Activated B cell treated with CpG ODN at 0.5 μM for 24 hours (primary cell): ENCODE measurements at regions not wholly inside any gene's neighbourhood (a gene's known extent, or its start where the extent isn't known, plus 50 kb on each side); places are given as distances from the start of the nearest gene placed in this dataset.
A peak's percentile ranks its signal among the peaks of the same experiment; 100 is the strongest.

Experiments used
- ATAC-seq: fragments of 200-7000 bp; cut with Tn5 transposase; one replicate; pipeline ENCODE4 v1.10.0; 2021; ENCODE audit warnings: low read depth, mild to moderate bottlenecking, moderate library complexity
- CTCF ChIA-PET: fragments of 350-600 bp; sonication (Branson Sonifier 250); formaldehyde crosslinking; loops from one replicate; lab custom pipeline; 2021; ENCODE audit warnings: antibody characterized with exemption; lab: Charles Lee
- POLR2A ChIA-PET: fragments of 350-600 bp; sonication (Branson Sonifier 250); formaldehyde crosslinking; loops from one replicate; lab custom pipeline; 2021; ENCODE audit warnings: antibody characterized with exemption; lab: Charles Lee
- DNase-seq: peaks from one replicate; pipeline ENCODE4 v3.0.0; 2022
- H3K27ac Mint-ChIP-seq: one replicate; pipeline ENCODE4 v1.8.0; 2020; ENCODE audit warnings: mixed read lengths
- H3K27me3 Mint-ChIP-seq: one replicate; pipeline ENCODE4 v1.8.0; 2021; ENCODE audit warnings: mixed read lengths
- H3K36me3 Mint-ChIP-seq: one replicate; pipeline ENCODE4 v1.8.0; 2021; ENCODE audit warnings: low read depth, mixed read lengths
- H3K4me1 Mint-ChIP-seq: one replicate; pipeline ENCODE4 v1.8.0; 2021; ENCODE audit warnings: mixed read lengths
- H3K4me3 Mint-ChIP-seq: one replicate; pipeline ENCODE4 v1.8.0; 2020; ENCODE audit warnings: mild to moderate bottlenecking, mixed read lengths
- H3K9me3 Mint-ChIP-seq: one replicate; pipeline ENCODE4 v1.8.0; 2020; ENCODE audit warnings: mixed read lengths
- intact Hi-C: fragments of 100-400 bp; cut with micrococcal nuclease; formaldehyde crosslinking; loops from one replicate; pipeline ENCODE4 v1.15.1; 2024
- TF ChIP-seq, protein P1 (sequence below): fragments of 200-600 bp; IDR thresholded peaks from one replicate; pipeline ENCODE4 v1.8.0; 2022; ENCODE audit warnings: antibody characterized with exemption, mild to moderate bottlenecking

GRCh38 chr16:10308305-10309193, 77.3 kb upstream of the ATF7IP2 start:
- no peaks in the 10 kb centered on the region for H3K36me3 Mint-ChIP-seq
- CTCF ChIA-PET, result interaction anchor here (1.5 kb wide), 1 partner anchor 201 kb away, joined by 4 read pairs; no protein-coding TSS in a partner anchor
- ATAC-seq (no peak), DNase-seq (no peak)
- peaks cover 20% of the 10 kb centered on the region for H3K4me1 Mint-ChIP-seq
- H3K4me3 Mint-ChIP-seq, result no peak overlapping the region
- no peaks in the 10 kb centered on the region for H3K9me3 Mint-ChIP-seq
- H3K27ac Mint-ChIP-seq, result no peak overlapping the region
- intact Hi-C loops, result no loop called here
- TF ChIP-seq, protein P1, sequence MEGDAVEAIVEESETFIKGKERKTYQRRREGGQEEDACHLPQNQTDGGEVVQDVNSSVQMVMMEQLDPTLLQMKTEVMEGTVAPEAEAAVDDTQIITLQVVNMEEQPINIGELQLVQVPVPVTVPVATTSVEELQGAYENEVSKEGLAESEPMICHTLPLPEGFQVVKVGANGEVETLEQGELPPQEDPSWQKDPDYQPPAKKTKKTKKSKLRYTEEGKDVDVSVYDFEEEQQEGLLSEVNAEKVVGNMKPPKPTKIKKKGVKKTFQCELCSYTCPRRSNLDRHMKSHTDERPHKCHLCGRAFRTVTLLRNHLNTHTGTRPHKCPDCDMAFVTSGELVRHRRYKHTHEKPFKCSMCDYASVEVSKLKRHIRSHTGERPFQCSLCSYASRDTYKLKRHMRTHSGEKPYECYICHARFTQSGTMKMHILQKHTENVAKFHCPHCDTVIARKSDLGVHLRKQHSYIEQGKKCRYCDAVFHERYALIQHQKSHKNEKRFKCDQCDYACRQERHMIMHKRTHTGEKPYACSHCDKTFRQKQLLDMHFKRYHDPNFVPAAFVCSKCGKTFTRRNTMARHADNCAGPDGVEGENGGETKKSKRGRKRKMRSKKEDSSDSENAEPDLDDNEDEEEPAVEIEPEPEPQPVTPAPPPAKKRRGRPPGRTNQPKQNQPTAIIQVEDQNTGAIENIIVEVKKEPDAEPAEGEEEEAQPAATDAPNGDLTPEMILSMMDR, result no peak
- POLR2A ChIA-PET, result interaction anchor here (0.6 to 3.5 kb wide), 4 partner anchors 9 to 210 kb away, joined by 3 to 18 read pairs (median 6); no protein-coding TSS in a partner anchor
- no peaks in the 10 kb centered on the region for H3K27me3 Mint-ChIP-seq

DNA sequence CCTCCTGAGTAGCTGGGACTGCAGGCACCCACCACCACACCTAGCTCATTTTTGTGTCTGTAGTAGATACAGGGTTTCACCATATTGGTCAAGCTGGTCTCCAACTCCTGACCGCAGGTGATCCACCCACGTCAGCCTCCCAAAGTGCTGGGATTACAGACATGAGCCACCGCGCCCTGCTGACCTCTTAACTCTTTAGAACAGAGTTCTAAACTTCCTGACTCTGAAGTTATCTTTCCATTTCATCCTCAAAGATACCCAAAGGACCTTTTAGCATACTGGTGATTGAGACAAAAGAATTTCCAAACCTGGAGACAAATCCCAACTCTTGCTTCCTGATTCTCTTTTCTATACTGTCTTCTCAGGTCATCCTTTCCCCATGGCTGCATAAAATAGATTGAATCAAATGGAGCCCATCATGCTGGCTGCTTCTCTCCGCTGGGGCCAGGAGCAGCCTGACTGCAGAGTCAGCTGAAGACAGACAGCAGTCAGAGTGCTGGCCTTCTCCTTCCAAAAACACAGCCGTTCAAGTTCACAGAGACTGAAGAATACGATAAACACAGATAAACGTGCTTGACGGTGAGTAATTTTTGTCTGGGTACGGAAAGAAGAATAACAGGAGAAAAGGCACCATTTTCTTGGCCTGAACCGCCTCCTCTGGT, 76.5 kb upstream of the ATF7IP2 start:
- POLR2A ChIA-PET, result interaction anchor here (0.6 to 3.5 kb wide), 2 partner anchors 10 to 12 kb away, joined by 3 to 18 read pairs; no protein-coding TSS in a partner anchor
- Mint-ChIP-seq H3K4me3 (no peak overlapping the region), H3K27me3 (no peaks in the 10 kb centered on the region), H3K27ac (no peak overlapping the region), H3K4me1 (peaks cover 22% of the 10 kb centered on the region), H3K36me3 (no peaks in the 10 kb centered on the region), H3K9me3 (no peaks in the 10 kb centered on the region)
- DNase-seq (no peak), ATAC-seq (no peak)
- CTCF ChIA-PET, result interaction anchor here (1.5 kb wide), 1 partner anchor 200 kb away, joined by 4 read pairs; no protein-coding TSS in a partner anchor
- intact Hi-C loops, result no loop called here
- TF ChIP-seq, protein P1, result no peak

GRCh38 chr16:10312008-10312407, 73.9 kb upstream of the ATF7IP2 start:
- no peaks in the 10 kb centered on the region for H3K9me3 Mint-ChIP-seq
- peaks cover 25% of the 10 kb centered on the region for H3K4me1 Mint-ChIP-seq
- POLR2A ChIA-PET, result interaction anchor here (0.7 to 1.0 kb wide), 2 partner anchors 12 to 53 kb away, joined by 3 to 7 read pairs; no protein-coding TSS in a partner anchor
- H3K36me3 Mint-ChIP-seq, result no peaks in the 10 kb centered on the region
- intact Hi-C loops, result loop anchor here (5.0 kb wide), 1 partner anchor 70 kb away; no protein-coding TSS in a partner anchor
- ATAC-seq (no peak), DNase-seq (no peak)
- no peak overlapping the region for H3K4me3 Mint-ChIP-seq
- H3K27ac Mint-ChIP-seq, result peak overlapping the region; percentile 38
- TF ChIP-seq, protein P1, result no peak
- no peaks in the 10 kb centered on the region for H3K27me3 Mint-ChIP-seq
- CTCF ChIA-PET, result interaction anchor here (3.2 kb wide), 1 partner anchor 55 kb away, joined by 54 read pairs; no protein-coding TSS in a partner anchor

DNA sequence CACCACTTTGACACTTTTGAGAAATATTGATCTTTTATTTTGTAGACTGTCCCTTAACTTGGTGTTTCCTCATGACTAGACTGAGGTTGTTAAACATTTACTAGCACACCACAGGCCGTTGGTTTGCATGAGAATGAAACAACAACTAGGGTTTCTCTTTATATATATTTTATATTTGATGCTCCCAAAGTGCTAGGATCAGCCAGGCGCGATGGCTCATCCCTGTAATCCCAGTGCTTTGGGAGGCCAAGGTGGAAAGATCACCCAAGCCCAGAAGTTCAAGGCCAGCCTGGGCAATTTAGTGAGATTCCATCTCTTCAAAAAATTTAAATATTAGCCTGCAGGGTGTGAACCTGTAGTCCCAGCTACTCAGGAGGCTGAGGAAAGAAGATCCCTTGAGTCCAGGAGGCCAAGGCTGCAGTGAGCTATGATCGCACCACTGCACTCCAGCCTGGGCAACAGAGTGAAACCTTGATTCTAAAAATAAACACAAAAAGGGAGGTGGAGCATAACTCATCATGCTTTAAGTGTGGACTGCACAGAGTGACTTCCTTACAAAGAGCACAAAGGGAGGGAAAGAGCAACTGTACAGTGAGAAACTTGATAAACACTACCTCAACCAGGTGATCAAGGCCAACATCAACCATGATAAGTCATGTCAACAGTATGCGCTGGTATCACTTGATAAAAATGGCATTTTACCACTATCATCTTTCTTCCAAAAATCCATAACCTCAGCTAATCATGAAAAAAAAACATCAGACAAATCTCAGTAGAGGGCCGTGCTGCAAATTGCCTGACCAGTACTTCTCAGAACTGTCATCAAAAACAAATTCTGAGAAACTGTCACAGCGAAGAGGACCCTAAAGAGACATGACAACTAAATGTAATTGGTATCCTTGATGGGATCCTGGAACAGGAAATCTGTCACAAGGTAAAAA, 72.8 kb upstream of the ATF7IP2 start:
- peak overlapping the region; percentile 69 for H3K27ac Mint-ChIP-seq
- no peak for DNase-seq
- H3K4me3 Mint-ChIP-seq, result peak overlapping the region; percentile 49
- ATAC-seq, result peak; percentile 83
- POLR2A ChIA-PET, result interaction anchor here (0.9 to 2.8 kb wide), 3 partner anchors 15 to 197 kb away, joined by 3 to 16 read pairs (median 7); no protein-coding TSS in a partner anchor
- CTCF ChIA-PET, result interaction anchor here (1.0 to 4.3 kb wide), 3 partner anchors 56 to 202 kb away, joined by 4 to 54 read pairs (median 52); no protein-coding TSS in a partner anchor
- intact Hi-C loops, result loop anchor here (1.0 to 5.0 kb wide), 3 partner anchors 16 to 69 kb away; no protein-coding TSS in a partner anchor
- TF ChIP-seq, protein P1, result no peak
- H3K27me3 Mint-ChIP-seq, result no peaks in the 10 kb centered on the region
- H3K4me1 Mint-ChIP-seq, result peaks cover 25% of the 10 kb centered on the region
- no peaks in the 10 kb centered on the region for H3K36me3 Mint-ChIP-seq
- no peaks in the 10 kb centered on the region for H3K9me3 Mint-ChIP-seq
